Cardiac muscle cell (in vitro differentiated cells and primary cell): ENCODE measurements at regions not wholly inside any gene's neighbourhood (a gene's known extent, or its start where the extent isn't known, plus 50 kb on each side); places are given as distances from the start of the nearest gene placed in this dataset.

ENCODE experiments used
- DNase-seq, 2 donors: peaks; one replicate each; pipeline versions ENCODE4 v3.0.0 to v3.0.0-alpha.2; 2010 to 2017; ENCODE audit warnings: low read depth in 1 of 2, low spot score in 1 of 2
- H3K27ac ChIP-seq: fragments of 200-600 bp; sonication (generic); 2 replicates; pipeline ENCODE4 v1.5.1; 2016
- H3K27me3 ChIP-seq: fragments of 200-600 bp; sonication (generic); 2 replicates; pipeline ENCODE4 v1.6.0; 2016; ENCODE audit warnings: control low read depth
- H3K36me3 ChIP-seq: fragments of 200-600 bp; sonication (generic); 2 replicates; pipeline ENCODE4 v1.5.1; 2016; ENCODE audit warnings: control low read depth
- H3K4me1 ChIP-seq: fragments of 200-600 bp; sonication (generic); 2 replicates; pipeline ENCODE4 v1.8.1; 2017; ENCODE audit warnings: low read depth, mild to moderate bottlenecking, mixed run types
- H3K4me3 ChIP-seq: fragments of 200-600 bp; sonication (generic); 2 replicates; pipeline ENCODE4 v1.5.1; 2016; ENCODE audit warnings: mild to moderate bottlenecking
- H3K9me3 ChIP-seq: fragments of 200-600 bp; sonication (generic); 2 replicates; pipeline ENCODE4 v1.5.1; 2017; ENCODE audit warnings: low read depth, mild to moderate bottlenecking, control low read depth
- CTCF ChIP-seq: IDR thresholded peaks from 2 replicates; pipeline ENCODE4 v1.5.1; 2012; ENCODE audit warnings: low read depth, mild to moderate bottlenecking, low read length

GRCh38 chr9:117815315-117815714, 111.1 kb downstream of the TLR4 start:
- H3K27ac ChIP-seq, result no peak overlapping the region
- no peak for TF ChIP-seq CTCF
- H3K4me1 ChIP-seq, result no peaks in the 10 kb centered on the region
- no peaks in the 10 kb centered on the region for H3K36me3 ChIP-seq
- H3K4me3 ChIP-seq, result no peak overlapping the region
- no peaks in the 10 kb centered on the region for H3K9me3 ChIP-seq
- no peaks in the 10 kb centered on the region for H3K27me3 ChIP-seq
- DNase-seq, result no peak

- Histone ChIP-seq H3K36me3 (no peaks in the 10 kb centered on the region), H3K4me3 (no peak overlapping the region), H3K27ac (no peak overlapping the region), H3K4me1 (no peaks in the 10 kb centered on the region), H3K27me3 (no peaks in the 10 kb centered on the region), H3K9me3 (no peaks in the 10 kb centered on the region)
- DNase-seq, result no peak
- TF ChIP-seq CTCF, result no peak
These were observed 111.7 kb downstream of the TLR4 start for GRCh38 chr9:117815948-117816347.

- H3K36me3 ChIP-seq, result no peaks in the 10 kb centered on the region
- no peak for DNase-seq
- H3K27ac ChIP-seq, result no peak overlapping the region
- no peaks in the 10 kb centered on the region for H3K27me3 ChIP-seq
- H3K9me3 ChIP-seq, result no peaks in the 10 kb centered on the region
- H3K4me3 ChIP-seq, result no peak overlapping the region
- no peak for TF ChIP-seq CTCF
- no peaks in the 10 kb centered on the region for H3K4me1 ChIP-seq
These were observed 117.8 kb downstream of the TLR4 start for GRCh38 chr9:117821954-117822353.

GRCh38 chr9:117823576-117823975, 119.4 kb downstream of the TLR4 start:
- Histone ChIP-seq H3K9me3 (no peaks in the 10 kb centered on the region), H3K4me3 (no peak overlapping the region), H3K27me3 (no peaks in the 10 kb centered on the region), H3K36me3 (no peaks in the 10 kb centered on the region), H3K4me1 (no peaks in the 10 kb centered on the region), H3K27ac (no peak overlapping the region)
- DNase-seq, result no peak
- no peak for TF ChIP-seq CTCF

- H3K4me1 ChIP-seq, result no peaks in the 10 kb centered on the region
- H3K27me3 ChIP-seq, result no peaks in the 10 kb centered on the region
- no peaks in the 10 kb centered on the region for H3K9me3 ChIP-seq
- H3K27ac ChIP-seq, result no peak overlapping the region
- no peak overlapping the region for H3K4me3 ChIP-seq
- no peak for DNase-seq
- H3K36me3 ChIP-seq, result no peaks in the 10 kb centered on the region
- TF ChIP-seq CTCF, result no peak
These were observed 121.6 kb downstream of the TLR4 start for GRCh38 chr9:117825609-117826347.
